WI38 (cell line): ENCODE measurements at regions not wholly inside any gene's neighbourhood (a gene's known extent, or its start where the extent isn't known, plus 50 kb on each side); places are given as distances from the start of the nearest gene placed in this dataset.
"Not testable (repeated sequence)": the region's sequence is repeated elsewhere in the genome, so short reads cannot be mapped to it uniquely, and the experiment has no call there.

ENCODE experiments used
- H3K4me3 ChIP-seq: 2 replicates; pipeline ENCODE4 v1.5.1; 2011; ENCODE audit warnings: low read depth, mild to moderate bottlenecking, control low read depth, low read length
- TF ChIP-seq, protein P1 (sequence below): IDR thresholded peaks from 2 replicates; pipeline ENCODE4 v1.5.1; 2012; ENCODE audit warnings: low read depth, mild to moderate bottlenecking, control low read depth, low read length

DNA sequence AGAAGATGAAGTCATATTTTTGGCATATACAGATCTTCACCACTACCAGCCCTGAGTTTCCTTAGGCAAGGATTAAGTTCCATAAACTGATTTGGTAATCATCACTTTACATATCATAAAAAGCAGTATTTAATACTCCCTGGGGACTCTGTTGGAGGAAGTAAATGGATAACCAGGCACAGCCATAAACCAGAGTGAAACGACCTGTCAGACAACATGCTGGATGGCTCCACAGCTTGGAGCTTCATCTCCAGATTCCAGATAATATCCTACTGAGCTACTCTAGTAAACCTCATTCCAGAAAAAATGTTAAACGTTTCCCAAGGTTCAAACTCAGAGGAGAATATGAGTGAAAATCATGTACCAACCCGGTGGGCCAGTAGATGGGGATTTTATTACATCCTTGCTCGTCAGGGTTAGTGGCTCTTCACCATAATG, 109.2 kb downstream of the BASP1 start:
- TF ChIP-seq, protein P1, sequence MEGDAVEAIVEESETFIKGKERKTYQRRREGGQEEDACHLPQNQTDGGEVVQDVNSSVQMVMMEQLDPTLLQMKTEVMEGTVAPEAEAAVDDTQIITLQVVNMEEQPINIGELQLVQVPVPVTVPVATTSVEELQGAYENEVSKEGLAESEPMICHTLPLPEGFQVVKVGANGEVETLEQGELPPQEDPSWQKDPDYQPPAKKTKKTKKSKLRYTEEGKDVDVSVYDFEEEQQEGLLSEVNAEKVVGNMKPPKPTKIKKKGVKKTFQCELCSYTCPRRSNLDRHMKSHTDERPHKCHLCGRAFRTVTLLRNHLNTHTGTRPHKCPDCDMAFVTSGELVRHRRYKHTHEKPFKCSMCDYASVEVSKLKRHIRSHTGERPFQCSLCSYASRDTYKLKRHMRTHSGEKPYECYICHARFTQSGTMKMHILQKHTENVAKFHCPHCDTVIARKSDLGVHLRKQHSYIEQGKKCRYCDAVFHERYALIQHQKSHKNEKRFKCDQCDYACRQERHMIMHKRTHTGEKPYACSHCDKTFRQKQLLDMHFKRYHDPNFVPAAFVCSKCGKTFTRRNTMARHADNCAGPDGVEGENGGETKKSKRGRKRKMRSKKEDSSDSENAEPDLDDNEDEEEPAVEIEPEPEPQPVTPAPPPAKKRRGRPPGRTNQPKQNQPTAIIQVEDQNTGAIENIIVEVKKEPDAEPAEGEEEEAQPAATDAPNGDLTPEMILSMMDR: no peak
- no peak overlapping the region for H3K4me3 ChIP-seq

DNA sequence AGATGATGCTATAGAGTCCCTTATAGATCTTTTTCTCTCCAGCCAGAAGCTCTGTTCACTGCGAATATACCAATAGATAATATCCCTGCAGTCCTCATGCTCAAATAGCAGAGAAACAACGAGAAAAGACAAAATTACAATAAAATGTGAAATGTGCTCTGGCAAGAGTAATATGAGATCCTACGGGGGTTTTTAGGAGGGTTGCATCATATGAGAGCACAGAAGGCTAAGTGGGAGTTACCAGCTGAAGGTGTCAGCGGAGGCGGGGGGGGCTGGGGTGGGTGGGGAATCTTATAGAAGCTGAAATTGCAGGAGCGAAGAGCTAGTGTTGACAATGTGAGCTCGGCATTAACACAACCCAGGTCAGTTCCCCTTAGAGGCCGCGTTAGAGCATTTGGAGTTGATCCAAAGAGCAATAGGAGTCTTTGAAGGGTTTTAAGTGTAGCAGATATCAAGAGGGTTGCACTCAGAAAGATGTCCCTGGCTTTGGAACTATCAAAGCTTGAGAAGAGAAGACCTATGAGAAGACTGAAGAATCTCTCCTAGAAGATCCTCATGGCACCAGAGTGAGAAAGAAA, 109.7 kb downstream of the BASP1 start:
- TF ChIP-seq, protein P1: no peak
- no peak overlapping the region for H3K4me3 ChIP-seq

DNA sequence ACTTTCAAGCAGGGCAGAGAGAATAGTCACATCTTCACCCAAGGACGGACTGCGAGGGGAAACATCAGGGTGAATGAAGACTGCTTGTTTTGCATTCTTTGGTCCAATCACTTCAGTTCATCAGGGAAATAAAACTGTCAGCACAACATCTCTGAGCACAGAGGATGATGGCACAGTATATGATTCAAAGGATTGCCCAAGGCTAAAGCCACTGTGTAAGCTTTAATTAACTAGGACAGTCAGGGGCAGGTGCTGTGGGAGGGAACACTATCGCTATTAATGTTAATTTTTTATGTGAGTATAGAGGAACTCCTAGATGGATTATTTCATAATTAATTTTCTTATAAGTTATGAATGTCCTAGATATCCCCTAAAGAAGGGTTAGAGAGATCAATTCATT, 112.1 kb downstream of the BASP1 start:
- no peak overlapping the region for H3K4me3 ChIP-seq
- TF ChIP-seq, protein P1: no peak

DNA sequence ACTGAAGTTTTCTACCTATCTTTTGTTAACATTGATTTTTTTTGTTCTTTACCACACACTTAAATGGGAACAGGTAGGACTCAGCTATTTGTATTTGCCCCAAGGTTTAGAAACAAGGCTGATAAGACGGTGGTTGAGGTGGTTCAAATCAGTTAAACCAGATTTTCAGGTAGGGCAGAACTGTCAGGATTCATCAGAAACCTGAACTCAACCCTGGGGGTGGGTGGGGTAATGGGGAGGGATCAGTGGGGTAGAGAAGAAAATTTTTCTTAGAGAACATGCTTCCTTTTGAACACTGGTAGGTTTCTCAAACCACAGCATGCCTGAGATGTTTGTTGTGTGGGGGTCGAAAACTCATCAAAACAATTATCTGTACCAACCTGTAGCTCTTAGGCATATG, 113.0 kb downstream of the BASP1 start:
- no peak overlapping the region for H3K4me3 ChIP-seq
- TF ChIP-seq, protein P1: no peak

DNA sequence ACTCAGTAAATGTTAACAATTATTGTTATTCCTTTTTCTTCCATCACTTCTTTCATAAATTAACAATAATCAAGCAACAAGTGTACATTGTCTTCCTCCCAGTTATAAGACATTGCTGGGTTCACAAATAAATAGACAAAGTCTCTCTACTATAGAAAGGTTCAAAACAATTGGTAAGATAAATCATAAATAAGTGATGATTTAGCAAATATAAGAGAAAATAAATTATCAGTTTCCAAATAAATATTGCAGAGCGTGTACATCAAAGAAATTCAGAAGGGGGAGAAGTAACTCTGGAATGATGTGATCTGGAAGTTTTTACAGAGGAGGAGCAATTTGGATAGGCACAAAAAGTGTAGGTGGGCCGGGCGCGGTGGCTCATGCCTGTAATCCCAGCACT, 114.2 kb downstream of the BASP1 start:
- H3K4me3 ChIP-seq: no peak overlapping the region
- TF ChIP-seq, protein P1: no peak

DNA sequence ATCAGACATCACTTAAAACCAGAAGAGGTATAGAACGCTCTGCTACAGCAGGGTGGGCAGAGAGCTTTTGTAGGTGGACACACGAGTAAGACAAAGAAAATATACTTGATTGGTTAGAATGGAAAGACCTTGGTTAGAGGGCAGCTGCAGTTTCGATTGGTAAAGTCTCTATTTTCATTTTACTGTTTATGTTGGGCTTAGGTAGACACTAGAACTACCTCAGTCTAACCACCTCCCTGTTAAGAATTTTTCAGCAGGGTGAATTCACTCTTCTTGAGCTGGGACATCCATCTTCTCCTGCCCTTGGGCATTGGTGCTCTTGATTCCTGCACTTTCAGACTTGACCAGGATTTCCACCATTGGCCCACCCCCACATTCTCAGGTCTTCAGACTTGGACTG, 116.3 kb downstream of the BASP1 start:
- TF ChIP-seq, protein P1: no peak
- H3K4me3 ChIP-seq: no peak overlapping the region

DNA sequence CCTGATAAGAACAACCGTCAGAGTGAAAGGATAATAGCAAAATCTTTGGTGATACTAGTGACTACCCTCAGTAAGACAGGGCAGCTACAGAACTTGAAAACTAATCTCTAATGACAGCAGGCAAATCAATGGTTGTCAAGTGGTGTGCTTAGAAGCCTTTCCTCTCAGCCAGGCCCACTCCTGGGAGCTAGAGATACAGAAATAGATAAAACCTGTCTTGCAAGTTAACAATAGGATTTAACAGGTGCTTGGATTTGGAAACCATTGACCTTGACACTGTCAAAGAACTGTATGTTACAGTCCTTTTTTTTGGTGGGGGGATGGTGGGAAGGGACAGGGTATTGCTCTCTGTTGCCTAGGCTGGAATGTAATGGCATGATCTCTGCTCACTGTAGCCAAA, 118.6 kb downstream of the BASP1 start:
- H3K4me3 ChIP-seq: no peak overlapping the region
- TF ChIP-seq, protein P1: no peak

DNA sequence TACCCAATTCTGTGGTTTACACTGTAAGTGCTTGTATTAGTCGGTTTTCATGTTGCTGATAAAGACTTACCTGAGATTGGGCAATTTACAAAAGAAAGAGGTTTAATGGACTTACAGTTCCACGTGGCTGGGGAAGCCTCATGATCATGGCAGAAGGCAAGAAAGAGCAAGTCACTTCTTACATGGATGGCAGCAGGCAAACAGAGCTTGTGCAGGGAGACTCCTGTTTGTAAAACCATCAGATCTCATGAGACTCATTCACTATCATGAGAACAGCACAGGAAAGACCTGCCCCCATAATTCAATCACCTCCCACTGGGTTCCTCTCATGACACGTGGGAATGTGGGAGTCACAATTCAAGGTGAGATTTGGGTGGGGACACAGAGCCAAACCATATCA, 119.3 kb downstream of the BASP1 start:
- not testable (repeated sequence) for H3K4me3 ChIP-seq
